Esophagus (tissue), 2 donors: ENCODE measurements at regions not wholly inside any gene's neighbourhood (a gene's known extent, or its start where the extent isn't known, plus 50 kb on each side); places are given as distances from the start of the nearest gene placed in this dataset.

Source experiments
- H3K27ac ChIP-seq, 2 donors: one replicate each; pipeline ENCODE4 v1.5.1; 2013; ENCODE audit warnings: low read depth in 2 of 2, mild to moderate bottlenecking in 2 of 2, inconsistent platforms in 1 of 2, low read length in 1 of 2, moderate library complexity in 1 of 2
- H3K27me3 ChIP-seq, 2 donors: one replicate each; pipeline ENCODE4 v1.6.1; 2013; ENCODE audit warnings: low read length in 2 of 2, control low read depth in 1 of 2, mild to moderate bottlenecking in 1 of 2; ENCODE audit not compliant: insufficient read depth in 2 of 2, control insufficient read depth in 1 of 2
- H3K36me3 ChIP-seq, 2 donors: one replicate each; pipeline ENCODE4 v1.6.1; 2013; ENCODE audit warnings: low read length in 1 of 2; ENCODE audit not compliant: control insufficient read depth in 2 of 2, insufficient read depth in 2 of 2
- H3K4me1 ChIP-seq, 2 donors: one replicate each; pipeline ENCODE4 v1.6.1; 2013; ENCODE audit warnings: low read length in 1 of 2; ENCODE audit not compliant: control insufficient read depth in 2 of 2, insufficient read depth in 2 of 2
- H3K4me3 ChIP-seq, 2 donors: one replicate each; pipeline ENCODE4 v1.5.1; 2013; ENCODE audit warnings: low read length in 2 of 2, mild to moderate bottlenecking in 2 of 2, low read depth in 1 of 2, moderate library complexity in 1 of 2
- H3K9me3 ChIP-seq, 2 donors: one replicate each; pipeline ENCODE4 v1.6.1; 2013; ENCODE audit warnings: mild to moderate bottlenecking in 2 of 2, low read depth in 1 of 2, low read length in 1 of 2, moderate library complexity in 1 of 2; ENCODE audit not compliant: control insufficient read depth in 2 of 2, insufficient read depth in 1 of 2
- WGBS, 2 donors: extraction: QIAGEN DNeasy Blood & Tissue Kit; methylation state at CpG; one replicate each; pipeline ENCODE4 v1.1.7; 2013; 5-methylcytosine and 5-hydroxymethylcytosine counted together
- donor health status: healthy with polysubstance abuse.
- donor health status: Bipolar disorder and iron deficiency.

- no peaks in the 10 kb centered on the region for H3K9me3 ChIP-seq
- no peak overlapping the region for H3K27ac ChIP-seq
- no peak overlapping the region for H3K4me3 ChIP-seq
- WGBS, 2 donors: 86 to 87% methylated on average over 1 of the region's 1 CpG
- H3K36me3 ChIP-seq: no peaks in the 10 kb centered on the region
- H3K4me1 ChIP-seq: no peaks in the 10 kb centered on the region
- no peaks in the 10 kb centered on the region for H3K27me3 ChIP-seq
Observed at GRCh38 chr11:88390254-88390653, 52.7 kb upstream of the CTSC start.

GRCh38 chr11:88387957-88388356 is 50.4 kb upstream of the CTSC start:
- Histone ChIP-seq H3K4me3 (no peak overlapping the region), H3K36me3 (no peaks in the 10 kb centered on the region), H3K27ac (no peak overlapping the region), H3K9me3 (no peaks in the 10 kb centered on the region), H3K27me3 (no peaks in the 10 kb centered on the region), H3K4me1 (peaks cover 0 to 3% of the 10 kb centered on the region in 2 donors)
